Liver (tissue), 3 donors: ENCODE measurements at regions not wholly inside any gene's neighbourhood (a gene's known extent, or its start where the extent isn't known, plus 50 kb on each side); places are given as distances from the start of the nearest gene placed in this dataset.

ENCODE experiments used
- JUND ChIP-seq, 2 donors: IDR thresholded peaks; 2 replicates each; pipeline ENCODE4 v1.6.1; 2016; ENCODE audit warnings: antibody characterized with exemption in 2 of 2
- YY1 ChIP-seq: IDR thresholded peaks from 2 replicates; pipeline ENCODE4 v1.6.1; 2016; ENCODE audit warnings: antibody characterized with exemption, mild to moderate bottlenecking
- TF ChIP-seq, protein P1 (sequence below): fragments of 150-350 bp; IDR thresholded peaks from 2 replicates; pipeline ENCODE4 v1.5.1; 2017; ENCODE audit warnings: improper control_type of control experiment, low read depth, low read length; ENCODE audit not compliant: missing input control
- TF ChIP-seq, protein P2 (sequence below): IDR thresholded peaks from 2 replicates; pipeline ENCODE4 v1.6.1; 2016; ENCODE audit warnings: antibody characterized with exemption, mild to moderate bottlenecking
- TF ChIP-seq, protein P3 (sequence below): IDR thresholded peaks from 2 replicates; pipeline ENCODE4 v1.6.1; 2016; ENCODE audit warnings: antibody characterized with exemption
- TF ChIP-seq, protein P4 (sequence below): IDR thresholded peaks from 2 replicates; pipeline ENCODE4 v1.6.1; 2016; ENCODE audit warnings: antibody characterized with exemption
- TF ChIP-seq, protein P5 (sequence below): IDR thresholded peaks from 2 replicates; pipeline ENCODE4 v1.6.1; 2016; ENCODE audit warnings: antibody characterized with exemption
- donor health status: healthy.
- donor health status: healthy.

DNA sequence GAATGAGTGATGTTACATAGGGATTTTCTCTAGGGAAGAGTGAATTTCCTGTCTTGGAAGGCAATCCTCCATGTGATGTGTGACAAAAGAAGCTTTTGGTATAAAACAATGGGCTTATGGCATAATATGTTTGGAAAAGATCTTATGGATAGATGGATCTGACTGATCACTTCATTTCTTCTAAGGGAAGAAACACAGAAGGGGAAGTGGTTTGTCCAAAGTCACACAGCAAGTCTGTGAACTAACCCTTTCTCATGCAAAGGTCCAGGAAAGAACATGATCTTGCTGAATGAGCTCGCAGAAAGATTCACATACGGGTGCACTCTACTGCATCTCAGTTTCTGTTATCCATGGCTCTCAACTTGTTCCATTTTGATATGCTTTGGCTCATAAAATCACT is 575.9 kb upstream of the JAG1 start:
- TF ChIP-seq, protein P1, sequence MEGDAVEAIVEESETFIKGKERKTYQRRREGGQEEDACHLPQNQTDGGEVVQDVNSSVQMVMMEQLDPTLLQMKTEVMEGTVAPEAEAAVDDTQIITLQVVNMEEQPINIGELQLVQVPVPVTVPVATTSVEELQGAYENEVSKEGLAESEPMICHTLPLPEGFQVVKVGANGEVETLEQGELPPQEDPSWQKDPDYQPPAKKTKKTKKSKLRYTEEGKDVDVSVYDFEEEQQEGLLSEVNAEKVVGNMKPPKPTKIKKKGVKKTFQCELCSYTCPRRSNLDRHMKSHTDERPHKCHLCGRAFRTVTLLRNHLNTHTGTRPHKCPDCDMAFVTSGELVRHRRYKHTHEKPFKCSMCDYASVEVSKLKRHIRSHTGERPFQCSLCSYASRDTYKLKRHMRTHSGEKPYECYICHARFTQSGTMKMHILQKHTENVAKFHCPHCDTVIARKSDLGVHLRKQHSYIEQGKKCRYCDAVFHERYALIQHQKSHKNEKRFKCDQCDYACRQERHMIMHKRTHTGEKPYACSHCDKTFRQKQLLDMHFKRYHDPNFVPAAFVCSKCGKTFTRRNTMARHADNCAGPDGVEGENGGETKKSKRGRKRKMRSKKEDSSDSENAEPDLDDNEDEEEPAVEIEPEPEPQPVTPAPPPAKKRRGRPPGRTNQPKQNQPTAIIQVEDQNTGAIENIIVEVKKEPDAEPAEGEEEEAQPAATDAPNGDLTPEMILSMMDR = no peak
- TF ChIP-seq, protein P2, sequence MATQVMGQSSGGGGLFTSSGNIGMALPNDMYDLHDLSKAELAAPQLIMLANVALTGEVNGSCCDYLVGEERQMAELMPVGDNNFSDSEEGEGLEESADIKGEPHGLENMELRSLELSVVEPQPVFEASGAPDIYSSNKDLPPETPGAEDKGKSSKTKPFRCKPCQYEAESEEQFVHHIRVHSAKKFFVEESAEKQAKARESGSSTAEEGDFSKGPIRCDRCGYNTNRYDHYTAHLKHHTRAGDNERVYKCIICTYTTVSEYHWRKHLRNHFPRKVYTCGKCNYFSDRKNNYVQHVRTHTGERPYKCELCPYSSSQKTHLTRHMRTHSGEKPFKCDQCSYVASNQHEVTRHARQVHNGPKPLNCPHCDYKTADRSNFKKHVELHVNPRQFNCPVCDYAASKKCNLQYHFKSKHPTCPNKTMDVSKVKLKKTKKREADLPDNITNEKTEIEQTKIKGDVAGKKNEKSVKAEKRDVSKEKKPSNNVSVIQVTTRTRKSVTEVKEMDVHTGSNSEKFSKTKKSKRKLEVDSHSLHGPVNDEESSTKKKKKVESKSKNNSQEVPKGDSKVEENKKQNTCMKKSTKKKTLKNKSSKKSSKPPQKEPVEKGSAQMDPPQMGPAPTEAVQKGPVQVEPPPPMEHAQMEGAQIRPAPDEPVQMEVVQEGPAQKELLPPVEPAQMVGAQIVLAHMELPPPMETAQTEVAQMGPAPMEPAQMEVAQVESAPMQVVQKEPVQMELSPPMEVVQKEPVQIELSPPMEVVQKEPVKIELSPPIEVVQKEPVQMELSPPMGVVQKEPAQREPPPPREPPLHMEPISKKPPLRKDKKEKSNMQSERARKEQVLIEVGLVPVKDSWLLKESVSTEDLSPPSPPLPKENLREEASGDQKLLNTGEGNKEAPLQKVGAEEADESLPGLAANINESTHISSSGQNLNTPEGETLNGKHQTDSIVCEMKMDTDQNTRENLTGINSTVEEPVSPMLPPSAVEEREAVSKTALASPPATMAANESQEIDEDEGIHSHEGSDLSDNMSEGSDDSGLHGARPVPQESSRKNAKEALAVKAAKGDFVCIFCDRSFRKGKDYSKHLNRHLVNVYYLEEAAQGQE = no peak
- TF ChIP-seq YY1 (no peak), JUND (IDR thresholded peaks at IDR 0.05) (no peak)
- TF ChIP-seq, protein P3, sequence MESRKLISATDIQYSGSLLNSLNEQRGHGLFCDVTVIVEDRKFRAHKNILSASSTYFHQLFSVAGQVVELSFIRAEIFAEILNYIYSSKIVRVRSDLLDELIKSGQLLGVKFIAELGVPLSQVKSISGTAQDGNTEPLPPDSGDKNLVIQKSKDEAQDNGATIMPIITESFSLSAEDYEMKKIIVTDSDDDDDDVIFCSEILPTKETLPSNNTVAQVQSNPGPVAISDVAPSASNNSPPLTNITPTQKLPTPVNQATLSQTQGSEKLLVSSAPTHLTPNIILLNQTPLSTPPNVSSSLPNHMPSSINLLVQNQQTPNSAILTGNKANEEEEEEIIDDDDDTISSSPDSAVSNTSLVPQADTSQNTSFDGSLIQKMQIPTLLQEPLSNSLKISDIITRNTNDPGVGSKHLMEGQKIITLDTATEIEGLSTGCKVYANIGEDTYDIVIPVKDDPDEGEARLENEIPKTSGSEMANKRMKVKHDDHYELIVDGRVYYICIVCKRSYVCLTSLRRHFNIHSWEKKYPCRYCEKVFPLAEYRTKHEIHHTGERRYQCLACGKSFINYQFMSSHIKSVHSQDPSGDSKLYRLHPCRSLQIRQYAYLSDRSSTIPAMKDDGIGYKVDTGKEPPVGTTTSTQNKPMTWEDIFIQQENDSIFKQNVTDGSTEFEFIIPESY = no peak
- TF ChIP-seq, protein P4, sequence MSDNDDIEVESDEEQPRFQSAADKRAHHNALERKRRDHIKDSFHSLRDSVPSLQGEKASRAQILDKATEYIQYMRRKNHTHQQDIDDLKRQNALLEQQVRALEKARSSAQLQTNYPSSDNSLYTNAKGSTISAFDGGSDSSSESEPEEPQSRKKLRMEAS = no peak
- TF ChIP-seq, protein P5, sequence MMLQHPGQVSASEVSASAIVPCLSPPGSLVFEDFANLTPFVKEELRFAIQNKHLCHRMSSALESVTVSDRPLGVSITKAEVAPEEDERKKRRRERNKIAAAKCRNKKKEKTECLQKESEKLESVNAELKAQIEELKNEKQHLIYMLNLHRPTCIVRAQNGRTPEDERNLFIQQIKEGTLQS = no peak
